GM18502 (cell line): ENCODE measurements at regions not wholly inside any gene's neighbourhood (a gene's known extent, or its start where the extent isn't known, plus 50 kb on each side); places are given as distances from the start of the nearest gene placed in this dataset.
"Not testable (repeated sequence)": the region's sequence is repeated elsewhere in the genome, so short reads cannot be mapped to it uniquely, and the experiment has no call there.

ENCODE experiments used
- ATAC-seq: cut with Tn5 transposase; IDR thresholded peaks from one replicate; pipeline ENCODE4 v1.9.1; 2021; ENCODE audit warnings: mild to moderate bottlenecking; ENCODE audit not compliant: unreplicated experiment, poor library complexity

DNA sequence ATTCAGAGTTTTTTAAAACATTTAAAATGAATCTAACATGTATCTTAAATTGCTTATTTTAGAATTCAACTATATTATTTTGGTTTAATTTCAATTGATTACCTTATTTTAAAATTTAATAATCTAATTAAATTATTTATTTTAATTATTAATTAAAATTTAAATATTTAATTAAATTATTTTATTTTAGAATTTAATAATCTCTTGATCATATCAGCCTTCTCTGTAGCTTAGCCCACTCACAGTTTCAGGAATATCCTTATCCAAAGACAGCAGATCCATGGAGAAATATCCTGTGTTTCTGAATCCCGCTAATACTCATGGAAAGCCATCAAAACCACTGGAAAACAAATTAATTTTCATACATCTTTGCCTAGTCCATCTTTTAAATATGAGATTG, 1669.2 kb downstream of the PCDH9 start:
- no peak for ATAC-seq

DNA sequence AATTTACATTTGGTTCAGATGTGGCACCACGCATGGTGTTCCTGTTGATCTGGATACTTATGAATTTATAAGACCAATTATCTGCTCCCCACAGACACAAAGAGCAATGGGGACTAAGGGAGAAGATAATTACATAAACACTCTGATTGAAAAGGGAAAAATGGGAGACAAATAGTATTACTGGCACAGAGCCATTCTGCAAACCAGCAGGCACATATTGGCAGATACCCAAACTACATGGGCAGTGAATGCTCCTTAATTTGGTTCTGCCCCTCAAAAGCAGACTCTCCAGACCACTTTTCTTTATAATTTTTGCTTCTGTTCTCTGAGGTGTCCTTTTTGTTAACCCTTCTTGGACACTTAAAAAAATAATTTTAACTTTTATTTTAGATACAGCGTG, 1674.2 kb downstream of the PCDH9 start:
- ATAC-seq: no peak

DNA sequence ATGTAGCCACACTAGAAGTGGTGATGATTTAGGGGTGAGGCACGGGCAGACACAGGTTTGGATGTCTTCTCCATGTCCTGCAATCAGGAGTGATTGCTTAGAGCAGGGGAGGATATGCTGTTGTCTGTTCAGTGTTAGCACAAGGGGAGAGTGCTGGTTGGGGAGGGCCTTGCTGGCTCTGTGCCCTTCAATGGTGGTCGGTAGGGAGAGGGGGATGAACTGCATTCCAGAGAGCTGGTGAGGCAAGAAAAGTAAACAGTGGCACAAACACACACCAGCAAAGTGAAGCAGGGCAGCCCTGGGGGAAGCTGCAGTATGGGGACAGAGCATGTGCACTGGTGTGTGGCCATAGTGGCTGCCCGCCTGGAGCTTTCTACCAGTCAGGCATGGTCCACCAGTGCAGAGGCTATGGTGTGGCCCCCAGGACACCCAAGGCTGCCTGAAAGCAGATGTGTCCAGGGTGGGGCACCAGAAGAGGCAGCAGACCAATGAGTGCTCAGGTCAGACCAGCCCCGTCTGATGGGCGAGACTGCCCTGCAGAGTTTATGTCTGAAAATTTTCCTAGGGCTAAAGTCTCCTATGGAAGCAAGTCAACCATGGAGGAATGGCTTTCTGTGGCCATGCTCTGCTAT, 1676.9 kb downstream of the PCDH9 start:
- no peak for ATAC-seq

DNA sequence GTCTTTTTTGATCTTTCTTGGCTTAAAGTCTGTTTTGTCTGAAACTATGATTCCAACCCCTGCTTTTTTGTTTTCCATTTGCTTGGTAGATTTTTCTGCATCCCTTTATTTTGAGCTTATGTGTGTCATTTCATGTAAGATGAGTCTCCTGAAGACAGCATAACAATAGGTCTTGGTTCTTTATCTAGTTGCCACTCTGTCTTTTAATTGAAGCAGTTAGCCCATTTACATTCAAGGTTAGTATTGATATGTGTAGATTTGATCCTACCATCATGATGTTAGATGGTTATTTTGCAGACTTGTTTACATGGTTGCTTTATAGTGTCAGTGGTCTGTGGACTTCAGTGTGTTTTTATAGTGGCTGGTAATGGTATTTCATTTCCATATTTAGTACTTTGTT, 1678.9 kb downstream of the PCDH9 start:
- ATAC-seq: no peak

DNA sequence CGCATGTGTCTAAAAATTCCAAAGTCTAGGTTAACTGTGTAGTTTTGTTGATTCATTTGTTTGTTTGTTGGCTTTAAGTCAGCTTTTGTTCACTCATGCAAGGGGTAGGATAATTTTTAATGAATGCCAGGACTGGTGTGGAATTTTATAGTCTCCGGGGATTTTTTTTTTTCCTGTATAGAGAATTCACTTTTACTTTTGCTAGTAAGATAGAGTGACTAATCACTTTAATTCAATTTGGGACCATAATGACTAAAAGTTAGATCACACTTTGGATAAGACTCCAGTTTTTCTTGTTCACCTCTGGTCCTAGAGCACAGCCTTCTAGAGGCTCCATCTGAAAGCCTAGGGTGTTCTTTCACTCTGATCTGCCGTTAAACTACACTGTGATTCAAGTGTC, 1690.0 kb downstream of the PCDH9 start:
- ATAC-seq: no peak

GRCh38 chr13:65535370-65535769, 1694.8 kb downstream of the PCDH9 start:
- no peak for ATAC-seq

GRCh38 chr13:65532231-65532630, 1697.9 kb downstream of the PCDH9 start:
- ATAC-seq: no peak

DNA sequence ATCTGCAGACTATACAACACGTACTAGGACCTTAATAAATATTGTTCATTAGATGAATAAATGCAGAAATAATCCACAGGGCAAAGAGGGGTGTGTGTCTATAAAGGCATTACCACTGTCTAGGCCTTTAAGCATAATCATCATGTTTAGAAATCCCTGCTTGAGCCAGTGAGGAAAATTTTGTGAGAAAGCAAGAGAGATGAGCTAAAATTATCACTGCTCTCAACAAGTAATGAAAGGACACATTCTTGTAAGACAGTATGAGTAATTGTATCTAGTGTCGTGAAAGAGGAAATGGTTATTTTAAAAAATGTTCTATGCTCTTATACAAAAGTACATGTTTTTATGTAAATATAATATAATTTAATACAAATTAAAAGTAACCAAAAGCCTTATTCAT, 1699.4 kb downstream of the PCDH9 start:
- ATAC-seq: no peak

DNA sequence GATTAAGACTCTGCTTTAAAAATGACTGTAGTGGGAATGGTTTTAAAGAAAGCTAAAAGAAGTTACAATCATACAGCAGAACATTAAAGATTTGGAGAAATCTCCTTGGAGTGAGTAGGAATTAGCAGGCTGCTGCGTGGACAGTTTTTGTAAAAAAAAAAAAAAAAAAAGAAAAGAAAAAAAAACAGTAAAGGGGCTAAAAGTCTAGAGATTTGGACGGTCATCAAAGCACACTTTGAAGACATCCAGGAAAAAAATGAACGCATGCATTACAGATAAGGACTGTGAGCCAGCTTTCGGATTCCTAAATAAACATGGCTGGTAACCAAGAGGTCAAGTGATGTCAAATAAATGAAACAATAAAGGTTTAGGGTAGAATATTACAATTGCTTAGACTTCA, 1700.6 kb downstream of the PCDH9 start:
- no peak for ATAC-seq

DNA sequence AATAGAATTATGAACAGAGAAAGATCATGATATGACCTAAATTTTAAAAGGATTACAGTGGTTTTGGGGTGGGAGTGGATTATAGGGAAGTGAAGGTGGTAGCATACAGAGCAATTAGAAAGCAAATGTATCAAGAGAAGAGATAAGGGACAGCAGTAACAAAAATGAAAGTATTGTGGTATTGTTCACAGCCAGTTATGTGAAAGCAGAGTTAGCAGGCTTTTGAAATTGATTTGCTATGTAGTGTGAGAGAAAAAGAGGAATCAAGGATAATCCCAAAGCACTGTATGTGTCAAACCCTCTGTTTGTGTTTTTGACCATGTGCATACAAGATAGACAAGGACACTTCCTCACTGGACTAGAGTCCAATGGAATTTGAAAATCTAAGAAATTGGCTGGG, 1721.4 kb downstream of the PCDH9 start:
- ATAC-seq: no peak

DNA sequence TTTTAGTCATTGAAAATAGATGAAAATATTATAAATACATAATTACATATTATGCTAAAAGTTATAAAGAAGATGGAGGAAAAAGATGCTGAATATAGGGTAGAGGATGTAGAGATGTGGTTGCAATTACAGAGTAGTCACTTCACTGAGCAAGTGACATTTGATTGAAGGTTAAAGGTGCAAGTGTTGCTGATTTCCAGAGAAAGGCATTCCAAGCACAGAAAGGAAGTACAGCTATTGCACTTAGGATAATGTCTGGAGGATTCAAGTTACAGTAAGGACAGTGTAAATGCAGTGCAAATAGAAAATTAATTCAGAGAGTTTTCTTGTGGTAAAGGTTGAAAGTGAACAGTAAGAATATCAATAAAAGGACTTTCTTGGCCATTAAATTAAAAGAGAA, 1721.8 kb downstream of the PCDH9 start:
- ATAC-seq: no peak

GRCh38 chr13:65505941-65506340, 1724.2 kb downstream of the PCDH9 start:
- no peak for ATAC-seq

- ATAC-seq: no peak
Observed at GRCh38 chr13:65504213-65504612, 1725.9 kb downstream of the PCDH9 start.

DNA sequence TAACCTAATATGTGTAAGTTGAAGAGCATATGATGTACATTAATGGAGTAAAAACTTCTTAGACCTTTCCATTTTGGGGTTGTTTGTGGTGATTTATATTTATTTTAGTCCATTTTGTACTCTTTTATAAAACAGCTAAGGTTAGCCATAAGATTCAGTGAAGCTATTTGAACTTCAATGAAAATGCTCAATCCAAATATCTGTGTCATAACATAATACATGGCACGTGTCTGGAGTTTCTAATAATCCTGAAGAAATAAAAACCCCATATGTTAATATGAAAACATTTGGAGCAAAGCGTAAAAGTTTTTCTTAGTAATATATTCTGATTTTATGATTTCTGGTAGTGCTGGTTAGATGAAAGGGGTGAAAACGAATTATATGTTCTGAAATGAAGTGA, 1729.7 kb downstream of the PCDH9 start:
- ATAC-seq: no peak

DNA sequence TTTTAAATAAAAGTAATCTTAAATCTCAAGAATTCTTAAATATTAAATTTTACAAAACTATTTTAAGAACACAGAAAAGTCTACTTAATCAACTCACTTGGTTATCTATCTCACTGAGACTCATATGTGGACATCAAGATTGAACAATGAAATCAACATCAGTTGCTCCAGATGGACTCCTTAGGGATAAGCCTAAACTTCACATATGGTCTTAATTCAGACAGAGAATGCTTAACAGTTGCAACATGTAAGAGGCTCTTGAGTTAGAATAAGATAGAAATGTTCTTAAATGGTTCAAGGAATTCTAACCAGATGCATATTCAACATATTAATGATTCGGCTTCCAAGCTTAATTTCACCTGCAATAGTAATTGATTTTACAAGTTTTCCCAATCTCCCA, 1730.9 kb downstream of the PCDH9 start:
- ATAC-seq: no peak

- no peak for ATAC-seq
Observed at GRCh38 chr13:65497265-65497664, 1732.9 kb downstream of the PCDH9 start.

DNA sequence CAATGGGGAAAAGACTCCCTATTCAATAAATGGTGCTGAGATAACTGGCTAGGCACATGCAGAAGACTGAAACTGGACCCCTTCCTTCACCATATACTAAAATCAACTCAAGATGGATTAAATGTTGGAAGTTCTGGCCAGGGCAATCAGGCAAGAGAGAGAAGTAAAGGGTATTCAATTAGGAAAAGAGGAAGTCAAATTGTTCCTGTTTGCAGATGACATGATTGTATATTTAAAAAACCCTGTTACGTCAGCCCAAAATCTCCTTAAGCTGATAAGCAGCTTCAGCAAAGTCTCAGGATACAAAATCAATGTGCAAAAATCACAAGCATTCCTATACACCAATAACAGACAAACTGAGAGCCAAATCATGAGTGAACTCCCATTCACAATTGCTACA, 1739.4 kb downstream of the PCDH9 start:
- ATAC-seq: not testable (repeated sequence)

GRCh38 chr13:65488606-65489005, 1741.5 kb downstream of the PCDH9 start:
- ATAC-seq: no peak

DNA sequence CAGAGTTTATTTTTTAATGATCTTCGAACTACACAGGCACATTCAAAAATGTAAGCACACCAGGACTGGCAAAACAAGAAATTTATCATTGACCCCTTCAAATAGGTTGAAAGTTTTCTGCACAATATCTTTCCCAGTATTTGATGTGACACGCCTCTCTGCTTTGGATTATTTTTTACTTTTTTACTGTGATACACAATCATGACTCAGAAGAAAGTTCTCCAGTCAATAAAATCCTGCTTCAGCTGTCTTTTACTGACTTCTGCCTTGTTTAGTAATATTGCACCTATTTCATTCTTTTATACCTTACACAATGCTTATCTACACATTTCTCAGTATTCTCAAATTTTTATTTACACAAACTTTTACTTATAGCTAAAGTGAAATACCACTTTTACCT, 1750.4 kb downstream of the PCDH9 start:
- ATAC-seq: no peak

DNA sequence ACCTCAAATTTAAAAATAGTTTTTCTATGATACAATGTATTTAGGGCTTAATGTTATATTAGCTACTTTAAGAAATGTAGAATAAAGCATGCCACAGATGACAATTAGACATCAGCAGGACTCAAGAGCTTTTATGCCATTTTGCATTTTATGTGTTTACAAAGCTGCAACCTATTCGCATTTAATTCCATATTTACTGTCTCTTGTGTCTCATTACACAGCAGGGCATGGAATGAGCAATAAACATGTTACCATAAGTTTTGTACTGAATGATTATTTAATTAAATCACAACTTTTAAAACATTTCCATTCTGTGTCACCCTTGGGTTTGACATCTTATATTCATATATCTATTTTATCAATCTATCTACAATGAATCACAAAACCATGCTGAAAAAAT, 1756.9 kb downstream of the PCDH9 start:
- no peak for ATAC-seq

- no peak for ATAC-seq
Observed at GRCh38 chr13:65472336-65472735, 1757.8 kb downstream of the PCDH9 start.

DNA sequence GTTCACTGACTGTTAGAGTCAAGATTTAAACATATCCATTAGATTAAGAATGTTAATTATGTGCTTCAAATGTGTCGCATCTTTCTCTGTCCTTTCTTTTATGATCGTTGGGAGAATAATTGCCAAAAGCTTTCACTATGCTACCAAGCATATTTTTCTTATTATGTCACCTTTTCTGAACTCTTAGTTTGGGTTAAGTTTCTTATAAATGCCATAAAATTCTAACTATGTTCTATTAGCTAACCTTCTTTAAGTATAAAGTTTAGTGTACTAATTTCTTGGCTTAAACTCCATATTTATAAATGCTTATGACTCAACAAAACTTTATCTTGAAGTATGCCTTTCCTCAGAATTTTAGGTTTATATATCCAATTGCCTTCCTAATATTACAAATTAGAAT, 1759.4 kb downstream of the PCDH9 start:
- ATAC-seq: no peak

GRCh38 chr13:65468628-65469027, 1761.5 kb downstream of the PCDH9 start:
- no peak for ATAC-seq
